Head of caudate nucleus (tissue), 42 donors: ENCODE measurements at regions not wholly inside any gene's neighbourhood (a gene's known extent, or its start where the extent isn't known, plus 50 kb on each side); places are given as distances from the start of the nearest gene placed in this dataset.
A peak's percentile ranks its signal among the peaks of the same experiment; 100 is the strongest.

ENCODE experiments used
- DNase-seq, 42 donors: peaks; one replicate each; pipeline versions ENCODE4 v3.0.0 to v3.0.0-alpha.2; 2020 to 2021; ENCODE audit warnings: mixed read lengths in 7 of 42
- intact Hi-C: fragments of 100-400 bp; cut with DNase I; formaldehyde crosslinking; loops from one replicate; pipeline ENCODE4 v1.15.0; 2022

GRCh38 chr10:3693022-3693697, 91.8 kb downstream of the KLF6 start:
- intact Hi-C loops: no loop called here
- peak in 1 of 42 donors; percentile 22 for DNase-seq

GRCh38 chr10:3692387-3692999, 92.5 kb downstream of the KLF6 start:
- intact Hi-C loops: no loop called here
- DNase-seq: peak in 1 of 42 donors; percentile 32

DNA sequence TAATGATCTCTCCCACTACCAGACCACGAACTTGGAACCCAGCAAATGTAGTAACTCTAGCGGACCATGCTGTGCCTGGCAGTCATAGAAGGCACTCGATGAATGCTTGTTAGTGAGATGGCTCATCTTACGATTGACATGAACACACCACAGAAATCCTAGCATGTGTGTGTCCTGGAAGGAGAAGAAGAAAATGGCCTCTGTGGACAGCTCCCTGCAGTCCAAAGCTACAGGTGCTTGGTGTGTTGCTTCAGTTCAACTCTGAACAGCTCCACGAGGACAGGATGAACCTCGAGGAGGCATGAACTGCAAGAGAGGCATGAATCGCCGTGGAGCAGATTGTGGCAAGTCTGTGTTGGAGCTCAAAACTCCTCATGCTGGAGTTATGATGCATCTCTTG, 93.5 kb downstream of the KLF6 start:
- intact Hi-C loops: no loop called here
- peak in 1 of 42 donors; percentile 31 for DNase-seq

- DNase-seq: peak in 20 of 42 donors; percentile 7 to 73 (median 35)
- intact Hi-C loops: no loop called here
Observed at GRCh38 chr10:3689871-3690510, 95.0 kb downstream of the KLF6 start.

DNA sequence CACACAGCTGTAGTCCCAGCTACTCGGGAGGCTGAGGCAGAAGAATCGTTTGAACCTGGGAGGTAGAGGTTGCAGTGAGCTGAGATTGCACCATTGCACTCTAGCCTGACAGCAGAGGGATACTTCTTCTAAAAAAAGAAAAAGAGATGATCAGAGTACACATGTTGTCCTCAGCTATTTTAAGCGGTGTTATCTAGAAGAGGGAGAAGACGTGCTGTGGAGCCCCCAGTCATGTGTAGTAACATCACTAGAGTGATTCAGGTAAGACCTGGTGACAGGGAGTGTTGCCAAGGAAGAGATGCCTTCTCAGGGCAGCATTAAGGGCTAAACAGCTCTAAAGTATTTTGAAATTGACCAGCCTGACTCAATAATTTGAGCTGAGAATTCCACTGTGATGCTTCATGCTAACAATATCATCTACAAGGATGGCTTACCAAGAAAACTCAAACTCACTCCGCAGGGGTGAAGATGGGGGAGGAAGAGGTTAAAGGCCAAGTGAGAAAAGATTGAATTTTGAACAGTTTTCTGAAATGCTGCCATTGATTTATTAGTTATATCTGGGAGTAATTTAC, 97.4 kb downstream of the KLF6 start:
- intact Hi-C loops: no loop called here

DNA sequence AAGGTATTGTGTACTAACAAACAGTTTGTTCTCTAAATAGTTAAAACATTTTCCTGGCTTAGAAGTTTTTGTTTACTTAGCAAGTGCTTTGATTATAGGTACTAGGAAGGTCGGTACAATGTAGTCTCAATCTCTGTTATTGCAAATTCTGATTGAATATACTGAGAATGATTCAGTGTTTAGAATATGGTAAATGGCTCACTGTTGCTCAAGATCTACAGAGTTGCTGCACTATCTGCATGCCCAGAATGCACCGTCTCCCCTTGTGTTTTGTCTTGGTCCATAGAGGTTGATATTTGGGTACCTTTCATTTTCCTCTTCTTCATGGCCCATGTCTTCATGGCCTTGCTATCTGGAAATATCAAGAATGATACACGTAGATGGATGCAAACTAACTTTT, 99.6 kb downstream of the KLF6 start:
- DNase-seq: no peak

More for the DNA sequence above, 97.4 kb downstream of the KLF6 start:
- no peak for DNase-seq

GRCh38 chr10:3684891-3685290, 100.1 kb downstream of the KLF6 start:
- intact Hi-C loops: no loop called here
- DNase-seq: no peak

More for the DNA sequence above, 99.6 kb downstream of the KLF6 start:
- intact Hi-C loops: no loop called here

DNA sequence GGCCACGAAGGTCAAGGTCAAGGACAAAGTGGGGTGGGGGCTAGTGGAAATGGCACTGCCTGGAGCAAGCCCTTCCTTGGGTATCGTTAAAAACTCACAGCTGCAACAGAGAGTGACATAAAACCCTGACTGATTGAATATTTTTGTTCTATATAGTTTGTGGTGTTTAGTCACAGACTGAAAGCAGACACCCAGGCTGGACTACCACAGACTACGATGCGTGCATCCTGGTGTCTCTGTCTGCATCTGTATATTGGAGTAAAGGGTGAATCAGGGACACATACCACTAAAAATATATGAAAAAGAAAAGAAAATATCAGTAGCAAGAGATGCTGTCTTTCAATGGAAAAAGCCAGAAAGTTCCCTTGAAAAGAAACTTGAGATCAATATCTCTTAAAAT, 101.4 kb downstream of the KLF6 start:
- intact Hi-C loops: no loop called here
- no peak for DNase-seq

GRCh38 chr10:3682745-3683144, 102.3 kb downstream of the KLF6 start:
- intact Hi-C loops: no loop called here
- DNase-seq: no peak

DNA sequence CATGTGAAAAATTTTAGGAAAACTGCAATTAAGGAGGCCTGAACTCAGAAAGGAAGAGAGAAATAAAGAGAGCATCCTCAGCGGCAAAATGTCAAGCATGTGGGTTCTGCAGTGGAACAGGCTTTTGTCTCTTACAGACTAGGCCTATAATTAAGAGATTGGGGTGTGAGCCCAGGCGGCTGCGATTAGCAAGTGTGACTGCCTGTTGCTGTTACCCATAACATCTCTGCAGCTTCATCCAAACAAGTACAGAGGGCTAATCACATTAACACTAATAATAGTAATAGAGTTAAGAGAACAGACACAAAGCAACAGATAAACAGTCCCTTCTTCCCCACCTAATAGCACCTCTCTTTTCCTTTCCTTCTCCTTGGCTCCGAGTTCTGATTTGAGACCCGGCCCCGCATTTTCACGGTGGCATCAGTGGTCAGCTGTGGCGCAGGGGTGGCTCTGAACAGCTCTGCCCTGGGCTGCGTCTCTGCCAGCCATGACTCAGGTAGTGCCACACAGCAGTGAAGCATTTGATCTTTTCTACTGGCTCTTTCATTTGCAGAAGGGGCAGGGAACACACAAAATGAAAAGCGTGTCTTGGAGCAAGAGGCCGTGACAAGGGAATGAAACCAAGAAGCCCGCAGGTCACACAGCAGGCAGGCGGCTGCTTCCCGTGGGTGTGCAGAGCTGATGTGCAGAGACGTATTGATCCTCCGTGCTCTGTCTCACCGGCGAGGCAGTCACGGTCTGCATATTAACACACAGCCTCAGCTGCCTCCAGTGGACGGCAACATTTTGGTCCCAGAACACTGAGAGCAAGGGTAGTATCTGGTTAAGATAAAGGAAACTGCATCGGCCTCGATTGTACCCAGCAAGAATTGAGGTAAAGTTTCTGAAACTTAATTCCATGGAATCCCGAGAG, 103.1 kb downstream of the KLF6 start:
- intact Hi-C loops: no loop called here

DNA sequence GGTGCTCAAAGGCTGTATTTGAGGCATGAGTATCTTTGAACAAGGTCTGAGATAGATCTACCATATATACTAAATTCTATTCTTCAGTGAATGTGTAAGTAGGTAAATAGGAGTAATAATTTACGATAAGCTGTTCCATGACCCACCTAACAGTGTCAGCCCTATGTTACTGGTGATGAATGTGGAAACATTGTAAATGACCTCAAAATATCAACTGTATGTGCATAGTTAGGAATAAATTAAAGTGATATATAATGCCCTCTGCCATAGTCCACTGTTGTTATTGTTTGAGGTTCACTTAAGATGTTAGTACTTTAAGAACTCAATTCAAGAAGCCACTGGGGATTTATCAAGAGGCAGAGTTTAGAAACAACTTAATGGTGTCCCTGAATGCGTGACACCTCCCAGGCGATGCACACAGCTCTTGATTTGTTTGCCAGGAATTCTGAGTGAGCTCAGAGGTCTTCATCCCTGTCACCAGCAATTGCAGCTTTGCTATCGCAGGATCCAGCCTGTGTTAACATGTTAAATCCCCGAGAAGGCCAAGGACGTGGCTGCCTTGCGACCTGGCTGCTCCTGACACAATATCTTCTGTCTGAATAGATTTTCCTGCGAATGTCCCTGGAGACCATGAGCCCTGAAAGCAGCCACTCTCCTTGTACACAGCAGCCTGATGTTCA, 104.9 kb downstream of the KLF6 start:
- no peak for DNase-seq
- intact Hi-C loops: no loop called here

More for the DNA sequence above, 103.1 kb downstream of the KLF6 start:
- DNase-seq: peak in 1 of 42 donors; percentile 11

DNA sequence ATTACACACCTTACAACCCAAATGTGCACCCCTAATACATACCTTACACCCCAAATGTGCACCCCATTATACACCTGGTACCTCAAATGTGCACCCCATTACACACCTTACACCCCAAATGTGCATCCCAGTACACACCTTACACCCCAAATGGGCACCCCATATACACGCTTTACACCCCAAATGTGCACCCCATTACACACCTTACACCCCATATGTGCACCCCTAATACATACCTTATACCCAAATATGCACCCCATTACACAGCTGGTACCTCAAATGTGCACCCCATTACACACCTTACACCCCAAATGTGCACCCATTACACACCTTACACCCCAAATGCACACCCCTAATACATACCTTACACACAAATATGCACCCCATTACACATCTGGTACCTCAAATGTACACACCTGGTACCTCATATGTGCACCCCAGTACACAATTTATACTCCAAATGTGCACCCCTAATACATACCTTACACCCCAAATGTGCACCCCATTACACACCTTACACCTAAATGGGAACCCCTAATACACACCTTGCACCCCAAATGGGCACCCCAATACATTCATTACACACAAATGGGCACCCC, 106.3 kb downstream of the KLF6 start:
- no peak for DNase-seq
- intact Hi-C loops: no loop called here

- intact Hi-C loops: no loop called here
- DNase-seq: no peak
Observed at GRCh38 chr10:3676564-3676963, 108.4 kb downstream of the KLF6 start.

- no peak for DNase-seq
- intact Hi-C loops: no loop called here
Observed at GRCh38 chr10:3672220-3672619, 112.8 kb downstream of the KLF6 start.

GRCh38 chr10:3671386-3671955, 113.5 kb downstream of the KLF6 start:
- intact Hi-C loops: no loop called here
- DNase-seq: no peak

DNA sequence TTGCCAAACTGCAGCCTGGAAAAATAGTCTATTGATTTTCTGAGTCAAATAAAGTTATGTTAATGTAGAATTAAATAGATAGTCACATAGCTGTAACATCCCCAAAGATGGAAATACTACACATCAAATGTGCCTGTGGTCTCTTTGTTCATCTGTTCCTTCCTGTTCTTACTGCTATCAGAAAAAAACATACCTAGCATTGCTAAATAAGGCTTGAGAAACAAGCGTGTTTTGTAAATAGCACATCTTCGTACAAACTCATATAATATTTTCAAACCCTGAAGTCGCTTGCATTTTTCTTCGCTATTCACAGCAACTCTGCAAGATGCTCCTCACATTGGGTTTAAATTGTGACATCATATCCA, 116.1 kb downstream of the KLF6 start:
- intact Hi-C loops: no loop called here
- no peak for DNase-seq

GRCh38 chr10:3668276-3668965, 116.6 kb downstream of the KLF6 start:
- intact Hi-C loops: no loop called here
- peak in 2 of 42 donors; percentile 14 to 41 for DNase-seq
